GM18505 (cell line): ENCODE measurements at regions not wholly inside any gene's neighbourhood (a gene's known extent, or its start where the extent isn't known, plus 50 kb on each side); places are given as distances from the start of the nearest gene placed in this dataset.

Experiments used
- ATAC-seq: cut with Tn5 transposase; IDR thresholded peaks from one replicate; pipeline ENCODE4 v1.9.1; 2021; ENCODE audit not compliant: unreplicated experiment
- POLR2A ChIP-seq: IDR thresholded peaks from 4 replicates; pipeline ENCODE4 v1.6.1; 2011; ENCODE audit warnings: borderline replicate concordance; ENCODE audit not compliant: insufficient read depth, insufficient read length; ENCODE audit errors: extremely low read depth

DNA sequence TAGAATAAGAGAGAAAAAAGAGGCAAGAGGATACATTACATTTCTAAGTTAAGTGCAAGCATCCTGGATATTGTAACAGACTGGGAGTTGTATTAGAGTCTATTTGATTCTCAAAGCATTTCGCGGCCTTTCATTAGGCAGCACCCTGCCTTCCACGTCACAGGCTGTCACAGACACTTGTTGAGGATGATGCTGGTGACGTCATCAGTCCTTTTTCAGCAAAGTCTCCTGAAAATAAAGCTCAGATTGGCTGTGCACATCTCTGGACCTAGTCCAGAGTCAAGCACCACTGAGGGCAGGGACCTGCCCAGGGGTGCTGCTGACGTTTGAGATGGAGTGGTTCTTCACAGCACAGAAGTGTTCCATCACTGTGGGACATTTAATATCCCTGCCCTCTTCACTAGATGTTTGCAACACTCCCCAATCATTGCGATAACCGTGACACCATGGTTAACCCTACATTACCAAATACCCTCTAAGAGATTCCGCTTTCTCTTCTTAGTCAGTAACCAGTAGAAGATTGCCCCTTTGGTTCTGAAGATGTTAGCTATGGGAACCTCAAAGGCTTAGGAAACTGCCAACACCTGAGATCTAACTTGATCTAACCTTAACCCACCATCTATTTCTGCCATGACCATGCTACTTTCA lies 72.7 kb upstream of the F3 start:
- no peak for ATAC-seq

DNA sequence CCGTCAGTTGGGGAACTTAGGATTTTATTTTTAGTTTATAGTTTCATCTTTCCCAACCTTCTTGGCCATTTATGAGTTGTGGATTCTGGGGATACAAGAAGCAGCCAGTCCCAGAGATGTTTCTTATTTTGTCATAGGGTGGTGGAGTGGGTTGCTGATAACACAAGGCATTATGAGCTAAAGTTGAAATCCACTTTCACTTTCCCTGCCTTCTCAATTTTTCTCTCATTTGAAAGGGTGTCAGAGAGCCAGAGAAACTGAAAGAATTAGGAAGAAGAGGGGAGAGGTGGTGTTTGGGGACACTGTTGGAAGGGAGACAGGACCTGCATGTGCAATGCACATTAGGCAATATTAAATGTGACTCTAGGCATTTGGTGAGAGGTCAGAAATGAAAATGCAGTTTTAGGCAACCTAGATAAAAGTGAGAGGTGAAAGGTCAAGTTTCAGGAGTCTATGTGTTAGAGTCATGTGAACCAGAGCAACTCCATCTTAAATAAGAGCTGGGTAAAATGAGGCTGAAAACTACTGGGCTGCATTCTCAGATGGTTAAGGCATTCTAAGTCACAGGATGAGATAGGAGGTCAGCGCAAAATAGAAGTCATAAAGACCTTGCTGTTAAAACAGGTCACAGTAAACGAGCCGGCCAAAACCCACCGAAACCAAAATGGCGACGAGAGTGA lies 71.1 kb upstream of the F3 start:
- ATAC-seq = no peak
- no peak for TF ChIP-seq POLR2A

More for the DNA sequence above, 72.7 kb upstream of the F3 start:
- no peak for TF ChIP-seq POLR2A

DNA sequence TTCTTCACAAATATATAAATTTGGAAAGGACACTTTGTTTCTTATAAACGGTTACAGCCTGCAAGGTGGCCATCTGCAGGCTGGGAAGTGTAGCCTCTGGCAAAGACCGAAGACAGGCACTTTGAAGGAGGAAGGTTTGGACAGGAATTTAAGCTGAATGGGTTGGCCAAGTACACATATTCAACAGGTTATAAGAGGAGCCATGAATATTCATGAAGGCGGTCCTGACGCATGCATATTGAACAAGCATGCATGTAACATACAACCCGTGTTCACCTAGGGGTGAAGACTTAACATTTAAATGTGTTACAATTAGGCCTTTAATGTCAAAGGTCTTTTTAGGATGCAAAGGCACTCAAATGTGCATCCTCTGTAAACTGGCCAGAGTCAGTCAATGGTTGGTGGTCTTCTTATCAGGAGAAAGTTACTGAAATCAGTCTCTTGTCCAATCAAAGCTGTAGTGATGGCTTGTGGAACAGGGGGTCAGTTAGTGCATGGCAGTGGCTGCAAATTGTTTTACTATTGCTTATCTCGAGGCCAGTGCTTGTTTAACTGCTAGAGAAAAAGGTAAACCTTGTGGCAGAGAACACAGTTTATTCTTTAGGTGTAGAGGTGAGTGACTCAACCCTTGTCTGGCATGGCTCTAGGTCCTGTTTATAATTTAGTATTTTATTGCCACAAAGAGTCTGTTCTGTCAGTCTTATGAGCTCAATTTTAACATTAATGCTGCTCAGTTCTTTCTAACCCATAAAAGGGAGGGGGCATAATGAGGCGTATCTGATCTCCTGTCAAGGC lies 70.3 kb upstream of the F3 start:
- no peak for TF ChIP-seq POLR2A
- no peak for ATAC-seq

- no peak for ATAC-seq
Measured at GRCh38 chr1:94609619-94610018, 68.1 kb upstream of the F3 start.

DNA sequence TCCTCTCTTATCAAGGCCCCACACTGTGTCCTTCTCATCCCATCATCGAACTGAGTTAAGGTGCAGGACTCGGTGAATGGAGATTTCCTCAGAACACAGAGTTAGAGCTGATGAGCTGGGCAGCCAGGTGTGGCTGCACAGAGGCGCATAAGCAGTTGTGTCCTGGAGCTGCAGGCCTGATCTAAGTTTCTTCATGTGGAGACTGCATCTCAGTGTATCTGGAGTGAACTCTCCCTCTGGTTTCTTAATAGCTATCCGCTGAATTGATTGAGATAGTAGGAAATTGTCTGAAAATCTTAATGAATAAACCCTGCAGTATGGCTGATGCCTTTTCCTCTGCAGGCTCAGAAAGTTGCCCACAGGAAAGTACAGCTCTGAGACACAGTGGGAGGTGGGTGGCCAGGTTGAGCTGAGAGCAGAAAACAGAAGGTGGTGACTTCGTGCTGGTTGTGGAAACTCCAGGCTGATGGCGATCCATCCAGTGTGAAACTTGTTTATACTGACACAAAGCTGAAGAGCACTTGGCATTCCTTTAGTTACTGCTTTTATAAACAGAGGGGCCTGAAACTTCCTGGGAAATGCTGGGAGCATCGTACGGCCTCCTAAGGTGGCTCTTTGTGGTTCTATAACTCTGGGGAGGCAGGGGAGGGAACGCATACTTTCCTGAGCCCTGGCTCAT lies 67.4 kb upstream of the F3 start:
- no peak for ATAC-seq
- no peak for TF ChIP-seq POLR2A

More at GRCh38 chr1:94609619-94610018, 68.1 kb upstream of the F3 start:
- TF ChIP-seq POLR2A = no peak

- TF ChIP-seq POLR2A = no peak
- ATAC-seq = no peak
Measured at GRCh38 chr1:94608142-94608851, 66.7 kb upstream of the F3 start.

GRCh38 chr1:94607398-94607797 lies 65.8 kb upstream of the F3 start:
- TF ChIP-seq POLR2A = no peak
- no peak for ATAC-seq

DNA sequence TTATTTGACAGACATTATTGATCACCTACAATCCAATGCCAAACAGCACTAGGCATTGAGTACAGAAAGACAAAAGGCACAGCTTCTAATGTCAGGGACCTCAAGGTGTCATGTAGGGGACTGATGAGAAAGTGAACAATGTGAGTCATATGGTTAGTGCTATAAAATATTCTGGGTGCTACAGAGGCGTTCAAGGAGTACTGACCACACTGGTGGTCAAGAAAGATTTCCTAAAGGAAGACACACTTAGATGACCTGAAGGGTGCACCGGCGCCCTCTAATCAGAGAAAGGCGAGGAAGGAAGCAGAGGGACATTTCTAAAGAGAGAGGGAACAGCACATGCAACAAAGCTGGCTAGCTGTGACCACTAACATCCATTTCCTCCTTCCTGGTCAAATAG lies 64.9 kb upstream of the F3 start:
- ATAC-seq = no peak
- no peak for TF ChIP-seq POLR2A

DNA sequence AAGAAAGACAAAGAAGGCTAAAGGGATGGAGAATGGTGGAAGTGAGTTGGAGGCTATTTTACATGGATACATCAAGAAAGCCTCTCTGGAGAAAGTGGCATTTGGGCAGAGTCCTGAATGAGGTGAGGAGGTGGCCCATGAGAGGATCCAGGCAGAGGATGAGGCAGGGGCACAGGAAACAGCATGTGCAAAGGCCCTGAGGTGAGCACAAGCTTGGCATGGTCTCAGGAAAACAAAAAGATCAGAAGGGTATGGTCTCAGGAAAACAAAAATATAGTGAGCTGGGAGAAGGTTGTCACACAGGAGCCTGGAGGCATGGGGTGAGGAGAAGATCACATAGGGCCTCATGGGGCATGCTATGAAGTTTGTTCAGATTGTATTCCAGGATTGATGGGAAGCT lies 62.1 kb upstream of the F3 start:
- no peak for ATAC-seq

DNA sequence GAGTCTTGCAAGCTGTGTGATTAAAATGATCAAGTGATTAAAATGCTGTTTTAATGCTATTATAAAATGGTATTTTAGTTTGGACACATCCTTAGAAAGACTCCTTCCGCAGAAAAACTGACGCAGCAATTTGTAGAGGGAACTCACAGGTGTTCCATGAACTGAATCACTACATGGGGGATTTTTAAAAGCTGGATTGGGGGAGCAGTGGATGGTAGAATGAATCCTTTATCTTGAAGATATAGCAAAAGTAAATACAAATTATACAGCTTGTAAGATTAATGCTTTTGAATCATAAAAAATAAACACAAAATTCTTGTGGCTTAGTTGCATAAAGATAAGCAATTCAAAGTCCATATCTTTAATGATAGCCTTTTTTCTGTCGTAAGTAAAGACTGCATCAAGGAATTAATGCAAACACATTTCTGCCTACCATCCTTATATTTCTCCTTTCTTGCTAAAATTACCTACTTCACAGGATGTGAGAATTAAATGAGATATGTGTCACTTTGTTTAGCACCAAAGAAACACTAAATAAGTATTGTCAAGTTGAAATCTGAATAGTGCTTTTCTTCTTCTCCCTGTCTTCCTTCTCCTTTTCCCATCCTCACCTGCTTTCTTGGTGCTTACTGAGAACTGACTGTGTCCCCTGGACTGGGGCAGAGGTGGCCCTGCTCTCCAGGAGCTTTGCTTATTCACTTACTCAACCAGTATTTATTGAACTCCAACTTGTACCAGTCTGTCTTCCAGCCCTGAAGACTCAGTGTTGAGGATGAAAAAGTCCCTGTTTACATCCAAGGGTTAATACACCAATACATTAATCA lies 61.5 kb upstream of the F3 start:
- no peak for TF ChIP-seq POLR2A
- ATAC-seq = no peak

More for the DNA sequence above, 62.1 kb upstream of the F3 start:
- TF ChIP-seq POLR2A = no peak

- TF ChIP-seq POLR2A = no peak
Measured at GRCh38 chr1:94602316-94602715, 60.8 kb upstream of the F3 start.

DNA sequence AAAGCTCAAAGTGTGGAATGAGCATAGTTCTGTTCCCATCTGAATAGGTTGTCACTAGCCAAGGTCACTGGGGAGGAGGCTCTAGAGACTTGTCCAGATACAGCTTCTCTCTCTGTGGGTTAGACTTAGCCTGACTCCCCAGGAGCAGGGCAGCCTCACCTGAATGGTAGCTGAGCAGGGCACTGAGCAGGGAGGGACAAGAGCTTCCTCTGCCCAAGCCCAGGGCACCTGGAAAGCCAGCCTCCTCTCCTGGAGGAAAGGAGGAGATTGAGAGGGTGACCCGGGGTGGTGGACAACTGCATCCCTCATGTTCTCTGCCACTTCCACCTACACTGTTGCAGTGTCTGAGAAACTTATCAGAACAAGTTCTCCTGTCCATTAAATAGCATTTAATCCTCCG lies 59.0 kb upstream of the F3 start:
- TF ChIP-seq POLR2A = no peak
- ATAC-seq = no peak

More at GRCh38 chr1:94602316-94602715, 60.8 kb upstream of the F3 start:
- ATAC-seq = no peak
